Gastrocnemius medialis (tissue), 4 donors: ENCODE measurements at regions not wholly inside any gene's neighbourhood (a gene's known extent, or its start where the extent isn't known, plus 50 kb on each side); places are given as distances from the start of the nearest gene placed in this dataset.

ENCODE experiments used
- CTCF ChIP-seq, 5 experiments: fragments of 450-650 bp in 3 of 5; fragments of 200-600 bp in 2 of 5; sonication (generic) in 2 of 5; IDR thresholded peaks in 4 of 5; conservative IDR thresholded peaks in 1 of 5; 1 replicate in 4 of 5; 2 replicates in 1 of 5; pipeline ENCODE4 v1.5.1; 2016 to 2019; ENCODE audit warnings: antibody characterized with exemption in 5 of 5, mild to moderate bottlenecking in 3 of 5, moderate library complexity in 3 of 5
- POLR2A ChIP-seq, 2 donors: fragments of 450-650 bp; IDR thresholded peaks; one replicate each; pipeline ENCODE4 v1.6.1; 2017; ENCODE audit warnings: antibody characterized with exemption in 2 of 2, mild to moderate bottlenecking in 2 of 2, moderate library complexity in 2 of 2

DNA sequence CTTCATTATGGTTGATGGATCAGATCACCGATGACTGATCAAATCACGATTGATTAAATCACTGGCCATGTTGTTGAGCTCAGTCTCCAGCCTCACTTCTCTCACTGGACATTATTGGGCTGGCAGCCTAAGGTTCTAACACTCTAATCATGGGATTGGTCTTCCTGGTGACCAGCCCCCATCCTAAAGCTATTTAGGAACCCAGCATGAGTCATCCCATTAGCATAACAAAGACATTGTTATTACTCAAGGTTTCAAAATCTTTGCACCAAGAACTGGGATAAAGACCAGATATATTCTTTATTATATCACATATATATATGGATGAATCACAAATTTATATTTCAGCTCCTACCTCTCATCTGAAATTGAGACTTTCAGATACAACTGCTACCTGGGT, 272.1 kb upstream of the IL12B start:
- TF ChIP-seq CTCF (IDR thresholded peaks at IDR 0.05 in 4 of 5, conservative IDR thresholded peaks at IDR 0.05 in 1 of 5), result no peak
- TF ChIP-seq POLR2A (IDR thresholded peaks at IDR 0.05), result no peak
